Cardiac fibroblast (primary cell): ENCODE measurements at regions not wholly inside any gene's neighbourhood (a gene's known extent, or its start where the extent isn't known, plus 50 kb on each side); places are given as distances from the start of the nearest gene placed in this dataset.

Experiments
- DNase-seq, 2 donors: peaks; one replicate each; pipeline versions ENCODE4 v3.0.0 to v3.0.0-alpha.2; 2010; ENCODE audit warnings: low read depth in 2 of 2
- H3K4me3 ChIP-seq, 2 donors: replicated peaks in 1 of 2; 1 replicate in 1 of 2; 2 replicates in 1 of 2; pipeline ENCODE4 v1.5.1; 2011; ENCODE audit warnings: low read depth in 2 of 2, low read length in 2 of 2, mild to moderate bottlenecking in 2 of 2, moderate library complexity in 1 of 2
- CTCF ChIP-seq: IDR thresholded peaks from one replicate; pipeline ENCODE4 v1.5.1; 2011; ENCODE audit warnings: low read depth, mild to moderate bottlenecking, low read length, inconsistent platforms

- TF ChIP-seq CTCF = no peak
- no peak for DNase-seq
- no peak overlapping the region for H3K4me3 ChIP-seq
Measured at GRCh38 chr9:23243523-23243922, 582.5 kb downstream of the ELAVL2 start.

- H3K4me3 ChIP-seq = no peak overlapping the region
- TF ChIP-seq CTCF = no peak
- DNase-seq = no peak
Measured at GRCh38 chr9:23245067-23245466, 581.0 kb downstream of the ELAVL2 start.

GRCh38 chr9:23254404-23255184 is 571.4 kb downstream of the ELAVL2 start:
- no peak overlapping the region for H3K4me3 ChIP-seq
- TF ChIP-seq CTCF = no peak
- DNase-seq = no peak

GRCh38 chr9:23255346-23255745 is 570.7 kb downstream of the ELAVL2 start:
- no peak for TF ChIP-seq CTCF
- no peak for DNase-seq
- H3K4me3 ChIP-seq = no peak overlapping the region

GRCh38 chr9:23258569-23258968 is 567.5 kb downstream of the ELAVL2 start:
- no peak overlapping the region for H3K4me3 ChIP-seq
- no peak for DNase-seq
- TF ChIP-seq CTCF = no peak

- no peak overlapping the region for H3K4me3 ChIP-seq
- no peak for TF ChIP-seq CTCF
- no peak for DNase-seq
Measured at GRCh38 chr9:23278561-23278960, 547.5 kb downstream of the ELAVL2 start.

- TF ChIP-seq CTCF = no peak
- DNase-seq = no peak
- no peak overlapping the region for H3K4me3 ChIP-seq
Measured at GRCh38 chr9:23287390-23287789, 538.6 kb downstream of the ELAVL2 start.
